GM19099 (cell line): ENCODE measurements at regions not wholly inside any gene's neighbourhood (a gene's known extent, or its start where the extent isn't known, plus 50 kb on each side); places are given as distances from the start of the nearest gene placed in this dataset.

Experiments
- POLR2A ChIP-seq: IDR thresholded peaks from 3 replicates; pipeline ENCODE4 v1.6.1; 2011; ENCODE audit warnings: low read depth; ENCODE audit not compliant: insufficient read length; ENCODE audit errors: extremely low read depth

DNA sequence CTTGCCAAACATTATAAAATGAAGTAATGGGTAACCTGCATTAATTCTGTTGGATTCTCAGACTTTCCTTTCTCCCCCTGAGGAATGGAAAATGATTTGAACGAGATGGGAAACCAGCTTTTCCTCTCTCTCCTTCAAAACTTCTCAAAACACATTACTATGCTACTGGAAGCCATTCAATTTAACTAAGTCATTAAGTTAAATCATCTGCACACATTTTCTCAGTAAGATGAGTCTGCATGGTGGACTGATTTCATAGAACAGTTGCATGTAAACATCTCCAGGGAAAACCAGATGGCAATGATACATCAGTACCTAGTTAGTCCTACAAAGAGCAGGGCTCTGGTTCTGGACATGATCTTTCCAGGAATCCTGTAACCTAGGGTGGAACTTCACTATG lies 59.9 kb downstream of the BMP4 start:
- TF ChIP-seq POLR2A = no peak

DNA sequence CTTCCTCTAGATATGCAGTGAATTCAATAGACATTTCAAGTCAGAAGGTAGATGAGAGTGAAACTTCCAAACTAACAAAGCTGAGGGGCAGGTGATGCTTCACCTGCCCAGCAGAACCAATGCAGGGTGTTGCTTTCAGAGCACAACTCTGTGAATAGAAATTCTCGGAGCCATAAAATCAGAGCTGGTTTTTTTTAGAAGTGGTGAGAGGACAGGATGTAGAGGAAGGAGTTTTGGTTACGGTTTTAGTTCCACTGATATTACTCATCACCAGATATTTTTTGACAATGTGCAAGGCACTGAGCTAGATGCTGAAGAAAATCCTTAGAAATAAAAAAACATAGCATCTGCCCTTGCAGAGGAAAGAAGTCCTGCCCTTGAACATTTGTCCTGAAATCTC lies 62.2 kb downstream of the BMP4 start:
- no peak for TF ChIP-seq POLR2A

DNA sequence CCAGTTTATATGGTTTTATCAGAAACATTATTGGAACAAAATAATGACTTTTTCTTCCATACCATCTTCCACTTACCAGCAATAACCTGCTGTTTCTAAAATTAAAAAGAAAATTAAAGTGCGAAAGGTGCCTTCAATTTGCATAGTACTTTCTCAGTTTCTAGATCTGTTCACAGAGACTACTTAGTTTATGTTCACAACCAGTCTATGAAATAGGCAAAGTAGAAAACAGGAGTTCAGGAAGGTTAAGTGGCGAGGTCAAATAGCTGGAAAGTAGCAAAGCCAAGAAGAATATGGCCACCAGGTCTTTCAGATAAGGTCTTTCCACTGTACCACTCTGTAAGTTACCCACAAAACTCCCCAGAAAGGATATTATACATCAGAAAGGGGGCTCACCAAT lies 63.3 kb downstream of the BMP4 start:
- no peak for TF ChIP-seq POLR2A

DNA sequence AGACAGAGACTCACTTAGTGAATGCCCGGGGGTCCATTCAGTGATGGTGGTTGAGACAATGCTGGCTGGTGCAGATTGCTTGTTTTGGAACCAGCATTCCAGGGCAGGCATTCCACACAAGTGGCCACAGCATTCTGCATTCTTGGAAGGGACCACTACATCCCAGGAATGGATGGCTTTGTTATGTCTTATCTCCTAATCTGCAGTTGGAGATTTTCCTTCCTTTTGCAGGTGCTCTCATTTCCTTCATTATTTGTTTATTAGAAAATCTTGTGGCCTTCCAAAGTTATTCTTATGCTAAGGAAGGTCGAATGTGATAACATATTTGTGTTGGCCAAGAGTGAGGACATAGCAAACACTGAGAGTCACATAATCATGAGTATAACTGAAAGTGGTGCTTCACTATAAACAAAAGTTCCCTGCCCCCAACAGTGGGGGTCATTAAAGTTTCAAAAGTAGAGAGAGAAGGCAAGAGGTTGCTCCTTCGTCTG lies 66.0 kb downstream of the BMP4 start:
- TF ChIP-seq POLR2A = no peak

DNA sequence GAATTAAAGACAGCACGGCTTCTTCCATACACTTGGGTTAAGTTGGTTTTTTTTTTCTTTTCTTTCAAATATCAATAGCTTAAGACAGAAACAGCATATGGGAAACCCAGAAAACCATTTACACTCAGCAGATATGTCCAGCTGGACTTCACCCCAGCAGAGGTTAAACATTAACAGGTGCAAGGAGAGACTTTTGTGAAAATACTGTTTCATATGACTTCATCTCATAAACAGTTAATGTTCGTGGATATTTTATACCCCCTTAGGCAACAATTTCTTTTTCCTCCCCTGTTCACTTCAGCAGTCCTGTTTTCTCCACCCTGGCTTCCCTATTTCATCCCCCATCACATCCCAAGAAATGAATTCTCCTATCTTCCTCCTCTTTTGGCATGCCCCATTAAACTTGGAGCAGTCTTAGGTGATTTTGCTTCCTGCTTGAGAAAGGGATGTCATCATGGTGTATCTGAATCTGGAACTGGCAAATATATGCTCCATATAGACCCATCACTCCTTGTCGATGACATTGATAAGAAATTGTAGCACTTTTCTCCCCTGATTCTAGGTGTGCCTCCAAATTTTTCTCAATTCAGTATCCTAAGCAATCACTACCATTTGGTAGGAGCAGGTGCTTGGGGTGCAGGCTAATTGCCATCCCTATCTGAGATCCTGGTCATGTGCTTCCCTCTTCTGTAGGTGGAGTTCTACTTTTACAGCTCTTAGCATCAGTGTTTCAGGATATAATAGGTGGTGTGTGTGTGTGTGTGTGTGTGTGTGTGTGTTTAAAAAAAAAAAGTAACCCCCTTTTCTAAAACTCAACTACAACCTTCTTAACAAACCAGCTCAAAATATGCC lies 67.9 kb downstream of the BMP4 start:
- no peak for TF ChIP-seq POLR2A

DNA sequence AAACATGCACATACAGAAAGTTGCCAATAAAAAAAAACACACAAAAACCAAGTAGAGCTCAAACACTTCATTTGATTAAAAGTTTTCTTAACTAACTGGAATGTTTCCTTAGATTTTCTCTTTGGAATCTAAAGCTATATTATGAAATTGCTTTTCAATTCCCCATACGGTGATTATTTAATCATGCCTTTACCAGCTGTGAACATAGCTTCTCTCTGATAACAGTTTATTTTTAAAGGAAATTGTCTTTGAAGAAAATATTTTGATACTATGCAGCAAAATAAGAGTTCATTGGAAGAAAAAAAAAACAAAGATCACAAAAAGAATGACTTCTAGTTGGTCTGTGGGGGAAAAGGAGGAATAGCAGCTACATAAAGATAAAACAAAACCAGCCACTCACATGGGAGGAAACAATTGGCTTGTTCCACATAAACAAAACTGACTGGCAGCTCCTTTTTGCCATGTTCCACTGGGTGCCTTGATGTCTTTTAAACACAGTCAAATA lies 71.4 kb downstream of the BMP4 start:
- TF ChIP-seq POLR2A = no peak

DNA sequence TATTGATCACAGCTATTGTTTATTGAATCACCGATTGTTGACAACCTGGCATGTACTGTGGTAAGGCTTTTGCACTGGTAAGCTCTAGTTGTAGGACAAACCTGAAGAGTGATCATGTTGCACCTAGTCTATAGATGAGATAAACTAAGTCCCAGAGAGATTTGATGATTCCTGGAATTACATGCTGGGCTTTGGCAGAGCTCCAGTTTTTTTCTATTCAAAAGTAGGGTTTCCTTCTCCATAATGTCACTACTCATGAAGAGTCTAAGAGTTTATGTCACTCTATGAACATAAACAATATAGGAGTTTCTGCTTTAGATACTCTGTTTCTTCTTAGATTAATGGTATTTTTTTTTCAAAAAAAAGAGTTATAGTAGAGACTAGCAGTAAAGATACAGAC lies 72.0 kb downstream of the BMP4 start:
- no peak for TF ChIP-seq POLR2A

DNA sequence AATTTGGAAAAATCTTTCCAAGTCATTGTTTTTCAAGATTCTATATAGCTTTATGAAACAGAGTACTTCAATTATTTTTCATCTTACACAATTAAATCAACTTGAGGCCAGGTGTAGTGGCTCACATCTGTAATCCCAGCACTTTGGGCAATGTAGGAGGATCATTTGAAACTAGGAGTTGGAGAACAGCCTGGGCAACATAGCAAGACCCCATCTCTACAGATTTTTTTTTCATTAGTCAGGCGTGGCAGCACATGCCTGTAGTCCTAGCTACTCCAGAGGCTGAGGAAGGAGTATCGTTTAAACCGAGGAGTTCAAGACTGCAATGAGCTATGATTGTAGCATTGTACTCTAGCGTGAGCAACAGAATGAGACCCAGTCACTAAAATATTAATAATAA lies 72.9 kb downstream of the BMP4 start:
- TF ChIP-seq POLR2A = no peak

DNA sequence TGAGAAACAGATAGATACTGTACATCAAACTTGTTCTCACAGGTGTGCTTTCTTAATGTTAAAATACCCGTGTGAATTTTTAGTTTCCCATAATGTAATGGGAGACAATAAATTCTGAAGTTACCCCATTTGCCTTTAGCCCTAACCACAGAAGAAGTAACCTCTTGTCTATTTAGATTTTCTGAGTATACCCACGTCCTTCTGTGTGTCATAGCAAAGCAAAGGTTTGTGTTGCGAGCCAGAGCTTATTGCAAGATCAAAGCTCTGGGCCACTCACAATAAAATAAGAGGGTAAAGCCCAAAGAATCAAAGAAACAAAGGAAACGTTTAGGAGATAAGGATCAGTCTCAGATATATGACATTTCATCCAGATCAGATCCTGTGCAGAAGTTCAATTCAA lies 73.9 kb downstream of the BMP4 start:
- TF ChIP-seq POLR2A = no peak

DNA sequence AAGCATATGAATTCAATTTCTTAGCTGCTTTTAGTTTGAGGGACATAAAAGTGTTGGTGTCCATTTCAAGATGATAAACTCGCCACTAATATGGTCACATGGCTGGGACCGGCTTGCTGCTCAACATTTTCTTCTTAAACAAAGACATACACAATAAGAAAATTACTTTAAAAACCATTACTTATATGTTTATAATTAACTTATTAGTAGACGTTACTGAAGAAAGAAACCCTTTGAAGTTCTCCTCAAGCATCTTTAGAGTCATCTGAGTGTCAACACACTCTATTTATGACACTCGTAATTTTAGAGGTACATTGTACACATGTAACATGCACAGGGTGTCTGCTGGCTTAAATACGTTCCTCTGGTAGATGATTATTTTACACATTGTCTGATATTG lies 74.7 kb downstream of the BMP4 start:
- TF ChIP-seq POLR2A = no peak

DNA sequence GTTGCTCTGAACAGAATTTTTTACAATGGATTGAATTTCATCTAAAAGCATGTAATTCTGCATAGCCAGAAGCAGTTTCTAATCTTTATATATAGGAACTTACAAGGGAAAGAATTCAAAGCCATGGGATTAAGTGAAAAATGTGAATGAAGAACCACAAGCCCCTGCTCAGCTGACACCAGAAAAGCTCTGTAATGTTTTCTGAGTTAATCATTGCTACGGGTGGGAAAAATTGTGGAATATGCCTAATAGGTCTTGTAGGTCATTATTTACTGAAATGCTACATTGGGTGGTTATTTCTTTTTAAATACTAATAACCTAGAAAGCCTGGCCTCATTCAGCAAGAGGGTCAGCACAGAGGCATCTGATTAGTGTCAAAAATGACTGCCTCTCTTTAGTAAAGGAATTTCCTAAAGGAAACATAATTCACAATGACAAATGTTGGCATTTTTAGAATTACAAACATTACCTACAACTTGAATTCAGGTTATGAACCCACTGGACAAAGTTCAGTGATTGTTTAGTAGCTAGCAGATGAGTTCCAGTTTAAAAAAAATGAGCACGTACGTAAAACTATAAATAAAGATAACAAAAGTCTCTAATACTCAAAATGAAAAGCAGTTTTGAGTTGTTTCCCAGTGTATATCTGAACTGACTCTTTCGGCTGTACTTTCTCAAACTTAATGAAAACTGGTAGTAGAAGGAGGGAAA lies 75.3 kb downstream of the BMP4 start:
- no peak for TF ChIP-seq POLR2A

DNA sequence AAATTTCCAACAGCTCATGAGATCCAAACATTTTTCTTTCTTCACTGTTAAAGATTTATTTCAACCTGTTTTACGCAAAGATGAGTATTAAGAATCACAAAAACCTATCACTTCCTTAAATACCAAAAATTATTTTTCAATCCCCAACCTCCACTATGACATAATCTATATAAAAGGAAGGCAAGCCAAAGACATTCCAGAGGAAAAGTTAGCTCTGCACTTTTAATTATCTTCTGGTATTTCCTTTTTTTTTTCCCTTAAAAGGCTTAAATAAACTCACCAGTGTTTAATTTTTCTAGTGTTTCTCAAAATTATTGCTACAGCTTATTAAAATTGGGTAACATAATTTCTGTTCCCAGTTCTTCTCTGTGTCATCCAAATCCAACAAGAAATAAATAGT lies 75.9 kb downstream of the BMP4 start:
- no peak for TF ChIP-seq POLR2A

DNA sequence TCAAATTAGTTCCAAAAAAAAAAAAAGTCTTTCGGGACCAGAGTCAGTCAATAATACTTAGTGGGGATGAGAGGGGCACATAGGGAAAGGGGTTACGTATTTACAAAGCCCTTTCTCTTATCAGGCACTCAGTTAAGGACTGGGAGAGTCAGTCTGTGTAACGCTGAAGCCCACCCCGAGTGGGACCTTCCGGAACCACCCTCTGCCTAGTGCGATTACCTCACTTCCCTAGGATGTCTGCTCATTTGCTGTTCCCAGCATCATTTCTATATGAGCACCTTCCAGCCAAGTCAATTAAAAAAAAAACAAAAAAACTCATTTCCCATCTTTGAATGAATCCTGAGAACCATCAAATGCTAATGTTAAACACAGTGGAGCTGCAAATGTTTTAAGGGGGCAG lies 76.9 kb downstream of the BMP4 start:
- no peak for TF ChIP-seq POLR2A

DNA sequence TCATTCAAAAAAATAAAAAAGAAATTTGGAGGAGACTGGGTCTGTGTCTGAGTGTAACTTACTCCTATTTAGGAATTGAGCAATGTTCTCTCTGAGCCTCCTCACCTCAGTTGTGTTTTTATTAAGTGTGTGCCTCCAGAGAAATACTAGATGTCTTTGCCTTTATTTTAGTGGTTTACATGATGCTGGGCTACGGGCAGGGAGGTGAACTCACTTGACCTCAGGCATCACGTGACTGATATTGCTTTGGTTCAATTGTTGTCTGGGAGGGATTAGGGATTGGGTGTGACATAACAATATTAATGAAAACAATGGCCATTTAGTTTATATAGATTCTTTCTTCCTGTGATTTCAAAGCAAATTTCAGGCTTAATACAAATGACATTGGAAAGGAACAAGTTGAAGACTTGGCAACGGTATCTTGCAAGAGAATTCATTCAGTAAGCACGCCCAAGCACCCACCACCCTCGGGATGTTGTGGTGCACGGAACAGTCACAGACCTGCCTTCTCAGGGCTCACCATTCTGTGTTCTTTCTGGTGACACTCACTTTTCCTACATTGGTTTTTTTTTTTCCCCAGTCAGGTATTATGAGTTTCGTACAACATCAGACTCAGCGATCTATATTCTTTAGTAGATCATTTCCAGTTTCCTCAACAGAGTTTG lies 77.5 kb downstream of the BMP4 start:
- TF ChIP-seq POLR2A = no peak

DNA sequence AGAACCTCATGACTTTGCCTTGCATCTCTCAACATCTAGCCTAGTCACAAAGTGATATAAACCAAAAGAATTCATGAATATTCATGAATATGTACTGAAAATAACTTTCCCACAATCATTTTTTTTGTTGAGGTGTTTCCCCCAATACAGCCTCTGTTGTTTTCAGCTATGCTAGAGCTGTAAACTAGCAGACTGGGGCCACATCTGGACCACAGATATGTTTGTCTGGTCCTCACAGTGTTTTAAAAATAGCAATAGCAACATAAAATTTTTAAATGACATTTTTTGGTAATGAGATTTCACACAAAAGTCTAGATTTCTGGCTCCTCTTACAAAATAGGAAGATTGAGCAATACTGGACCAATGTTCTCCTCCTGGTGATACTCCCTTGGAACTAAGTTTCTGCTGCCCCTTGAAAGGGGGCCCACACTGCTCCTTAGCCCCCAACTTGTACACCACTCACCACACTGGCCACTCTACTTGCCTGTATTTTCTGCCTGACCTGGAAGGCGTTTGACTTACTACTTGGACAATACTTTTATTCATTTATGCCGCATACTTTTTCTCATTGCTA lies 81.2 kb downstream of the BMP4 start:
- TF ChIP-seq POLR2A = no peak
